ENCODE measurements at regions not wholly inside any gene's neighbourhood (a gene's known extent, or its start where the extent isn't known, plus 50 kb on each side); places are given as distances from the start of the nearest gene placed in this dataset.
"Not testable (repeated sequence)": the region's sequence is repeated elsewhere in the genome, so short reads cannot be mapped to it uniquely, and the experiment has no call there.

DNA sequence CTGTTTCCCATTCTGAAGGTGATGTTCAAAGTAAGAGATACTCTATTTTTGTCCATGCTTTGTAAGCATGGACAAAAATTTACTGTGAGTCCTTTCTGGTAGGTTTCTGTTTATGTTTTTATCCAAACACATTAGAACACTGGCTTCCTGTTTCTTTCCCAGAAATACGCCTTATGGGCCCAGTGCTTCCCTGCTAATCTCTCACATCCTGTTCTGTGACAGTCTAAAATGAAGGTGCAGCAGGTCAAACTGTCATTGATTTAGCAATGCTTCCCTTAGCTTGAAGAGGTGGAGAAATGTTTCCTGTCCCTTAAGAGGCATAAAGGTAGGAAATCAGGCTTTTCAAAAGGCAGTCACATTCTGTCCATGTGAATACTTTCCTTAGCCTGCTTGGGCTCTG lies 305.6 kb downstream of the RPS29 start:
- H3K4me3 ChIP-seq (ENCODE audit: low read depth, low read length), result no peak overlapping the region
- no peak for DNase-seq (ENCODE audit: low read depth)
- TF ChIP-seq, protein P1, sequence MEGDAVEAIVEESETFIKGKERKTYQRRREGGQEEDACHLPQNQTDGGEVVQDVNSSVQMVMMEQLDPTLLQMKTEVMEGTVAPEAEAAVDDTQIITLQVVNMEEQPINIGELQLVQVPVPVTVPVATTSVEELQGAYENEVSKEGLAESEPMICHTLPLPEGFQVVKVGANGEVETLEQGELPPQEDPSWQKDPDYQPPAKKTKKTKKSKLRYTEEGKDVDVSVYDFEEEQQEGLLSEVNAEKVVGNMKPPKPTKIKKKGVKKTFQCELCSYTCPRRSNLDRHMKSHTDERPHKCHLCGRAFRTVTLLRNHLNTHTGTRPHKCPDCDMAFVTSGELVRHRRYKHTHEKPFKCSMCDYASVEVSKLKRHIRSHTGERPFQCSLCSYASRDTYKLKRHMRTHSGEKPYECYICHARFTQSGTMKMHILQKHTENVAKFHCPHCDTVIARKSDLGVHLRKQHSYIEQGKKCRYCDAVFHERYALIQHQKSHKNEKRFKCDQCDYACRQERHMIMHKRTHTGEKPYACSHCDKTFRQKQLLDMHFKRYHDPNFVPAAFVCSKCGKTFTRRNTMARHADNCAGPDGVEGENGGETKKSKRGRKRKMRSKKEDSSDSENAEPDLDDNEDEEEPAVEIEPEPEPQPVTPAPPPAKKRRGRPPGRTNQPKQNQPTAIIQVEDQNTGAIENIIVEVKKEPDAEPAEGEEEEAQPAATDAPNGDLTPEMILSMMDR (IDR thresholded peaks at IDR 0.05; ENCODE audit: insufficient read depth, low read length), result no peak

DNA sequence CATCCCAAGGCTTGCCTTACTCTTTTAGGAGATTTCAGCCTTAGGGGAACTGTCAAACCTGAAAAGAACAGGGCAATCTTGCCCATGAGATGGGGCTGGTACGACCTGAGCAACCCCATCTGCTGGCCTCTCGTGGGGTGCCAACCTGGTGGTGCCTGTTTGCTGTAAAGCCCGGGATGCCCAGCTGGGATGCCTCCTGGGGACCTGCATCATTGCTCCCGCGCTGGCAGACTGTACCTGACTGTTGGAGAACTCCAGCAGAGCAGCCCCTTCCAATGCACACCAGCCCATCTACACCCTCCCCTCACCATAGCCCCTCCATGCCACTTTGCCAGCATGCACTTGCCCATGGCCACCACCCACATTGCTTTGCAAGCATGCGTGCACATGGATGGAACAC lies 335.7 kb downstream of the RPS29 start:
- TF ChIP-seq, protein P1 (IDR thresholded peaks at IDR 0.05; ENCODE audit: insufficient read depth, low read length), result no peak
- H3K4me3 ChIP-seq (ENCODE audit: low read depth, low read length), result no peak overlapping the region
- DNase-seq (ENCODE audit: low read depth), result no peak

DNA sequence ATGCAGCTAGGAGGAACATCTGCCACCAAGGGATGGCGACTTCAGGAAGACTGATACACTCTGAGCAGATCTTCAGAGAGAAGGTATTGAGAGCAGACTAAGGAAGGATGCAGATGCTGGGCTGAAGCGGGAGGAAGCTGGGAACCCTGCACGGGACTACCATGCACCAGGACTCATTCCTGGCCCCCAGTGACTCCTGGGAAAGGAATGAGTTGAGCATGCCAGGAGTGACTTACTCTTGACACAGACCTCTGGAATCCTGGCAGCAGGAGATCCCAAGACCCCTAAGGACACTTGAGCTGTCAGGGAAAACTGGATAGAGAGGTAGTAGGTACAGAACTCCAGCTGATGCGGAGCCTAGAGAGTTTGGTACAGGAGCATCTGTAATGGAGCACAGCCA lies 336.1 kb downstream of the RPS29 start:
- peak; percentile 1 for DNase-seq (ENCODE audit: low read depth)
- TF ChIP-seq, protein P1 (IDR thresholded peaks at IDR 0.05; ENCODE audit: insufficient read depth, low read length), result no peak

DNA sequence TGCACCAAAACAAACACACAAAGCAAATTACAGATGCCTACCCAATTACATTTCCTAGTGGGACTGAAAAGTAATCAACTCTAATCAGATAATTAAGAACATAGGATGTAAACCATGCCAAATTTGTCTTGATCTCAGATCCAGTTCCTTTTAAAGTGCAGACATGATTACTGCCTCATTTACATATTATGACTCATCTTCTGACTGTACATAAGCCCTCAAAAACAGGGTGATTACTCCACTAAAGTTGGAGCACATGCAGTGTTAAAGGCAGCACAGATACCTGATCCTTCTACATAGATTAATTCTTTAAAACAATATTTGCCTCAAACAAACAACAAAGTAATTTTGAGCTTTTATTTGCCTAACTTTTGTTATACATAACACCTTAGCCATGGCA lies 337.2 kb downstream of the RPS29 start:
- TF ChIP-seq, protein P1 (IDR thresholded peaks at IDR 0.05; ENCODE audit: insufficient read depth, low read length), result no peak
- H3K4me3 ChIP-seq (ENCODE audit: low read depth, low read length), result no peak overlapping the region
- no peak for DNase-seq (ENCODE audit: low read depth)

More for the DNA sequence above, 336.1 kb downstream of the RPS29 start:
- no peak overlapping the region for H3K4me3 ChIP-seq (ENCODE audit: low read depth, low read length)

DNA sequence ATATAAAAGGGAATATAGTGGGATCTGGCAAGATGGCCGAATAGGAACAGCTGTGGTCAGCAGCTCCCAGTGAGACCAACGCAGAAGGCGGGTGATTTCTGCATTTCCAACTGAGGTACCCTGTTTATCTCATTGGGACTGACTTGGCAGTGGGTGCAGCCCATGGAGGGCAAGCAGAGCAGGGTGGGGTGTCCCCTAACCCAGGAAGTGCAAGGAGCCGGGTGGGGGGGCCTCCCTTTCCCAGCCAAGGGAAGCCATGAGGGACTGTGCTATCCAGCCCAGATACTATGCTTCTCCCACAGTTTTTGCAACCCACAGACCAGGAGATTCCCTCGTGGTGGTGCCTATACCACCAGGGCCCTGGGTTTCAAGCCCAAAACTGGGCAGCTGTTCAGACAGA lies 342.4 kb downstream of the RPS29 start:
- not testable (repeated sequence) for DNase-seq (ENCODE audit: low read depth); H3K4me3 ChIP-seq (ENCODE audit: low read depth, low read length)

DNA sequence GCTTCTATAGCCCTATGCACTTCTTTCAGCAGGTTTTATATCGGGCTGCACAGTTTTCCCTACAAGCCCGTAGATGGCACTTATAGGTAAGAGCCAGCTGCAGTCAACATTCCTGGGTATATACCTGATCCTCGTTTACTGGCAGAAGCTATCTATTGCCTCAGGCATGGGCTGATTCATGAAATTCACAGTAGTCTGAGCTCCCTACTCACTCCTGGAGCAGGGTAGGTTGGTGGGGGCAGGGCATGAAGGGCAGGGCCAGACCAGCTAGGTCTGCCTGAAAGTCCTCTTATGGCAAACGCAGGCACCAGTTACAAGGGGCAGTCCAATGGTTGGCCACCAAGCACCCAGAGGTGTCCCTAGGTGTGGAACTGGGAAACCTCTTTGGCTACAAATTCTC lies 345.8 kb downstream of the RPS29 start:
- TF ChIP-seq, protein P1 (IDR thresholded peaks at IDR 0.05; ENCODE audit: insufficient read depth, low read length), result no peak
- H3K4me3 ChIP-seq (ENCODE audit: low read depth, low read length), result no peak overlapping the region

DNA sequence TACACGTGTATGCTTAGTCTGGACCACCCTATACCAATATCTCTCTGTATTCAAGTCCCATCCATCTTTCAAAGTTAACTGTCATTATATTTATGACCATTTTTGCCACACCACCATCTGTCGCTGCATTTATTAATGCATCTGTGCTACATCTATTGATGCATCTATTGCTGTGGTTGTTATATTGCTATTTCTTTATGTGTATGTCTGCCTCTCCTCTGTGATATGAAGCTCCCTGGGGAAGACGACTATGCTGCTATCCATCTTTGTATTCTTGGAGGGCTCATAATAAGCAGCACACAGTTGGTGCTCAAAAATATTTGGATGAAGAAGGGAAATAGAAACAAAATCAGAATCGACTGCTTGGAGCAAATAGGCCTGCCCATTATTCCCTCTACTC lies 357.6 kb downstream of the RPS29 start:
- TF ChIP-seq, protein P1 (IDR thresholded peaks at IDR 0.05; ENCODE audit: insufficient read depth, low read length), result no peak
- DNase-seq (ENCODE audit: low read depth), result no peak
- H3K4me3 ChIP-seq (ENCODE audit: low read depth, low read length), result no peak overlapping the region

More for the DNA sequence above, 345.8 kb downstream of the RPS29 start:
- no peak for DNase-seq (ENCODE audit: low read depth)

Data from fibroblast of the aortic adventitia (primary cell).